ENCODE measurements at regions not wholly inside any gene's neighbourhood (a gene's known extent, or its start where the extent isn't known, plus 50 kb on each side); places are given as distances from the start of the nearest gene placed in this dataset.

DNA sequence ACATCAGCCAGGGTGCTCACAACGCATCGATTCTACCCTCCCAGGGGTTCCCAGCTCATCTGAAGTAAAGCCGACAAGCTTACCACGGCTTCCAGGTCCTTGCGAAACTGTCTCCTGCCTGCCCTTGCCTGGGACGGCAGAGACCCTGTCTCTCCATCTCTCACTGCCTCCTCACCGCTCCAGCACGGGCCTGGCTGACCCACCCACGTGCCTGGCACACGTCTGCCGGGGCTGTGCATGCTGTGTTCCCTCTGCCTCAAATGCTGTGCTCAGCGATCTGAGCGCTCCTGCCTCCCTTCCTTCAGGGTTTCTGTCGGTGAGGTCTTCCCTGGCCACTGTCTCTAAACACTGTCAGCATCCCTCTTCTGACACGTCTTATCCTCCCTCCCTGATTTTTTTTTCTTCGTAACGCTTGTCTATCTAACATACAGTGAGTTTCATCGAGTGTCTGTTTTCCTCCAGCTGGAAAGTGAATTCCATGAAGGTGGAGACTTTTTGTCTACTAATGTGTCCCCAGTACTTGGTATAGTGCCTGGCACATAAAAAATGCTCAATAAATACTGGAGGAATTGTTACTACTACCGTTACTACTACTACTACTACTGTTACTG lies 208.4 kb downstream of the IRF8 start:
- Histone ChIP-seq H3K4me3 (no peak overlapping the region), H3K36me3 (no peaks in the 10 kb centered on the region), H3K27me3 (no peaks in the 10 kb centered on the region), H3K4me1 (no peaks in the 10 kb centered on the region), H3K9me3 (no peaks in the 10 kb centered on the region), H3K27ac (no peak overlapping the region), H3K9ac (ENCODE audit: low read depth in 2 of 2, low read length in 2 of 2) (no peak overlapping the region)
- intact Hi-C loops (cut with DNase I) = no loop called here
- no peak for DNase-seq
- TF ChIP-seq, protein P1, sequence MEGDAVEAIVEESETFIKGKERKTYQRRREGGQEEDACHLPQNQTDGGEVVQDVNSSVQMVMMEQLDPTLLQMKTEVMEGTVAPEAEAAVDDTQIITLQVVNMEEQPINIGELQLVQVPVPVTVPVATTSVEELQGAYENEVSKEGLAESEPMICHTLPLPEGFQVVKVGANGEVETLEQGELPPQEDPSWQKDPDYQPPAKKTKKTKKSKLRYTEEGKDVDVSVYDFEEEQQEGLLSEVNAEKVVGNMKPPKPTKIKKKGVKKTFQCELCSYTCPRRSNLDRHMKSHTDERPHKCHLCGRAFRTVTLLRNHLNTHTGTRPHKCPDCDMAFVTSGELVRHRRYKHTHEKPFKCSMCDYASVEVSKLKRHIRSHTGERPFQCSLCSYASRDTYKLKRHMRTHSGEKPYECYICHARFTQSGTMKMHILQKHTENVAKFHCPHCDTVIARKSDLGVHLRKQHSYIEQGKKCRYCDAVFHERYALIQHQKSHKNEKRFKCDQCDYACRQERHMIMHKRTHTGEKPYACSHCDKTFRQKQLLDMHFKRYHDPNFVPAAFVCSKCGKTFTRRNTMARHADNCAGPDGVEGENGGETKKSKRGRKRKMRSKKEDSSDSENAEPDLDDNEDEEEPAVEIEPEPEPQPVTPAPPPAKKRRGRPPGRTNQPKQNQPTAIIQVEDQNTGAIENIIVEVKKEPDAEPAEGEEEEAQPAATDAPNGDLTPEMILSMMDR (IDR thresholded peaks at IDR 0.05) = no peak

- TF ChIP-seq, protein P1 (IDR thresholded peaks at IDR 0.05) = no peak
These were observed 209.1 kb downstream of the IRF8 start for GRCh38 chr16:86108062-86108461.

GRCh38 chr16:86110134-86110533 lies 211.2 kb downstream of the IRF8 start:
- no peak overlapping the region for H3K9ac ChIP-seq (ENCODE audit: low read depth in 2 of 2, low read length in 2 of 2)

More at GRCh38 chr16:86108062-86108461, 209.1 kb downstream of the IRF8 start:
- intact Hi-C loops (cut with DNase I) = no loop called here
- Histone ChIP-seq H3K4me3 (no peak overlapping the region), H3K27ac (no peak overlapping the region), H3K9ac (ENCODE audit: low read depth in 2 of 2, low read length in 2 of 2) (no peak overlapping the region), H3K36me3 (no peaks in the 10 kb centered on the region), H3K9me3 (no peaks in the 10 kb centered on the region), H3K4me1 (no peaks in the 10 kb centered on the region), H3K27me3 (no peaks in the 10 kb centered on the region)
- no peak for DNase-seq

GRCh38 chr16:86110726-86111125 lies 211.8 kb downstream of the IRF8 start:
- H3K36me3 ChIP-seq = no peaks in the 10 kb centered on the region
- H3K4me3 ChIP-seq = no peak overlapping the region
- no peak for DNase-seq
- no peaks in the 10 kb centered on the region for H3K27me3 ChIP-seq
- TF ChIP-seq, protein P1 (IDR thresholded peaks at IDR 0.05) = no peak
- no peaks in the 10 kb centered on the region for H3K9me3 ChIP-seq
- no peak overlapping the region for H3K9ac ChIP-seq (ENCODE audit: low read depth in 2 of 2, low read length in 2 of 2)
- intact Hi-C loops (cut with DNase I) = no loop called here
- H3K27ac ChIP-seq = no peak overlapping the region
- H3K4me1 ChIP-seq = no peaks in the 10 kb centered on the region

More at GRCh38 chr16:86110134-86110533, 211.2 kb downstream of the IRF8 start:
- no peaks in the 10 kb centered on the region for H3K9me3 ChIP-seq
- H3K4me1 ChIP-seq = no peaks in the 10 kb centered on the region
- no peak for DNase-seq
- intact Hi-C loops (cut with DNase I) = no loop called here
- TF ChIP-seq, protein P1 (IDR thresholded peaks at IDR 0.05) = no peak
- H3K27me3 ChIP-seq = no peaks in the 10 kb centered on the region
- H3K27ac ChIP-seq = no peak overlapping the region
- no peak overlapping the region for H3K4me3 ChIP-seq
- H3K36me3 ChIP-seq = no peaks in the 10 kb centered on the region

DNA sequence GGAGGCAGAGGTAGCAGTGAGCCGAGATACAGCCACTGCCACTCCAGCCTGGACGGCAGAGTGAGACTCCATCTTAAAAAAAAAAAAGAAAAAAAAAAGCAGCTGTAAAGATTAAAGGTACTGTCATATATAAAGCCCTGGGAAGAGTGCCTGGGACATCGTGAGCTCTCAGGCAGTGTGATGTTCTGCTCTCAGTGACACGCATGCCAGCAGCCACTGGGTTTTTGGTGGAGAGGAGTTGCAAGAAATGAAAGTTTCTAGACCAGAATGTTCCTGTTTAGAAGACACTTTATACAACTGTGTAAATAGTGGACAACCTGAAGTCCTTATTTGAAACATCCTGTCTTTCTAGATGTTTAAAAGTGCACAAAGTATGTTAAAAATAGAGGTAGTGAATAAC lies 213.2 kb downstream of the IRF8 start:
- no peak overlapping the region for H3K27ac ChIP-seq
- H3K36me3 ChIP-seq = no peaks in the 10 kb centered on the region
- TF ChIP-seq, protein P1 (IDR thresholded peaks at IDR 0.05) = no peak
- H3K4me3 ChIP-seq = no peak overlapping the region
- no peaks in the 10 kb centered on the region for H3K27me3 ChIP-seq
- H3K4me1 ChIP-seq = no peaks in the 10 kb centered on the region
- H3K9me3 ChIP-seq = no peaks in the 10 kb centered on the region
- H3K9ac ChIP-seq (ENCODE audit: low read depth in 2 of 2, low read length in 2 of 2) = no peak overlapping the region
- intact Hi-C loops (cut with DNase I) = no loop called here
- DNase-seq = no peak

All from colonic mucosa (tissue), 4 donors.